Adrenal gland (tissue), 5 donors: ENCODE measurements at regions not wholly inside any gene's neighbourhood (a gene's known extent, or its start where the extent isn't known, plus 50 kb on each side); places are given as distances from the start of the nearest gene placed in this dataset.

Experiments
- POLR2A ChIP-seq, 2 donors: fragments of 450-650 bp; IDR thresholded peaks; one replicate each; pipeline ENCODE4 v1.6.1; 2017; ENCODE audit warnings: antibody characterized with exemption in 2 of 2, mild to moderate bottlenecking in 2 of 2, moderate library complexity in 1 of 2
- TF ChIP-seq, protein P1 (sequence below), 6 experiments: fragments of 450-650 bp in 4 of 6; fragments of 200-600 bp in 2 of 6; sonication (generic) in 1 of 6; IDR thresholded peaks; 1 replicate in 5 of 6; 2 replicates in 1 of 6; pipeline versions ENCODE4 v1.5.1 to v1.8.0; 2016 to 2021; ENCODE audit warnings: antibody characterized with exemption in 6 of 6, mild to moderate bottlenecking in 2 of 6, moderate library complexity in 1 of 6
- donor health status: DM: no; HTN: no; CAD: no.

DNA sequence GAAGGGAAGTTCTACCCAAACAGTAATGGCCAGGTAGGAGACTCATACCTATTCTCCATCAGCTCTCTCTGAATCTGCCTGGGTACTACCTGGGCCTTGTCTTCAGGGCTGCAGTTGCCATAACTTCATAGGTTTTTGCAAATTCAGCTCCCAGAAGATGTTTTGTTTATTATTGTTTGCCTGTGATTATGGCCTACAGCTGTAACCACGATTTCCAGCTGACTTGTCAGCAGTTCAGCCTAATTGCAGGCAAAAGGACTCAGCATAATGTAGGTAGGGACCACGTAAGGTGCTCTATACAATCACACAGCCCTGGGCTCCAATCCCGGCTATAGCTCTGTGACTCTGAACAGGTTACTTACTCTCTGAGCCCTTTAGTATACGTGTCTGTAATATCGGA, 187.0 kb upstream of the FN1 start:
- no peak for TF ChIP-seq POLR2A (IDR thresholded peaks at IDR 0.05)
- TF ChIP-seq, protein P1, sequence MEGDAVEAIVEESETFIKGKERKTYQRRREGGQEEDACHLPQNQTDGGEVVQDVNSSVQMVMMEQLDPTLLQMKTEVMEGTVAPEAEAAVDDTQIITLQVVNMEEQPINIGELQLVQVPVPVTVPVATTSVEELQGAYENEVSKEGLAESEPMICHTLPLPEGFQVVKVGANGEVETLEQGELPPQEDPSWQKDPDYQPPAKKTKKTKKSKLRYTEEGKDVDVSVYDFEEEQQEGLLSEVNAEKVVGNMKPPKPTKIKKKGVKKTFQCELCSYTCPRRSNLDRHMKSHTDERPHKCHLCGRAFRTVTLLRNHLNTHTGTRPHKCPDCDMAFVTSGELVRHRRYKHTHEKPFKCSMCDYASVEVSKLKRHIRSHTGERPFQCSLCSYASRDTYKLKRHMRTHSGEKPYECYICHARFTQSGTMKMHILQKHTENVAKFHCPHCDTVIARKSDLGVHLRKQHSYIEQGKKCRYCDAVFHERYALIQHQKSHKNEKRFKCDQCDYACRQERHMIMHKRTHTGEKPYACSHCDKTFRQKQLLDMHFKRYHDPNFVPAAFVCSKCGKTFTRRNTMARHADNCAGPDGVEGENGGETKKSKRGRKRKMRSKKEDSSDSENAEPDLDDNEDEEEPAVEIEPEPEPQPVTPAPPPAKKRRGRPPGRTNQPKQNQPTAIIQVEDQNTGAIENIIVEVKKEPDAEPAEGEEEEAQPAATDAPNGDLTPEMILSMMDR (IDR thresholded peaks at IDR 0.05): no peak
